Stimulated activated CD4-positive, alpha-beta T cell treated with anti-CD3 and anti-CD28 coated beads, Interleukin-4, amount 100 ng/mL, for 24 hours (primary cell): ENCODE measurements at regions not wholly inside any gene's neighbourhood (a gene's known extent, or its start where the extent isn't known, plus 50 kb on each side); places are given as distances from the start of the nearest gene placed in this dataset.

ENCODE experiments used
- DNase-seq: peaks from one replicate; pipeline ENCODE4 v3.0.0-alpha.2; 2020

GRCh38 chr4:116870686-116871085 lies 214.7 kb downstream of the TRAM1L1 start:
- DNase-seq: no peak

GRCh38 chr4:116866106-116866505 lies 219.3 kb downstream of the TRAM1L1 start:
- DNase-seq: no peak

GRCh38 chr4:116862592-116862991 lies 222.8 kb downstream of the TRAM1L1 start:
- no peak for DNase-seq

- no peak for DNase-seq
Measured at GRCh38 chr4:116860891-116861290, 224.5 kb downstream of the TRAM1L1 start.

GRCh38 chr4:116849620-116850019 lies 235.8 kb downstream of the TRAM1L1 start:
- no peak for DNase-seq

GRCh38 chr4:116847616-116848015 lies 237.8 kb downstream of the TRAM1L1 start:
- no peak for DNase-seq

- DNase-seq: no peak
Measured at GRCh38 chr4:116839826-116840225, 245.6 kb downstream of the TRAM1L1 start.

- DNase-seq: no peak
Measured at GRCh38 chr4:116838609-116839008, 246.8 kb downstream of the TRAM1L1 start.

- no peak for DNase-seq
Measured at GRCh38 chr4:116829187-116829586, 256.2 kb downstream of the TRAM1L1 start.

- no peak for DNase-seq
Measured at GRCh38 chr4:116824172-116824571, 261.2 kb downstream of the TRAM1L1 start.

- no peak for DNase-seq
Measured at GRCh38 chr4:116811730-116812129, 273.6 kb downstream of the TRAM1L1 start.

- no peak for DNase-seq
Measured at GRCh38 chr4:116796022-116796421, 289.4 kb downstream of the TRAM1L1 start.

- DNase-seq: no peak
Measured at GRCh38 chr4:116788723-116789122, 296.7 kb downstream of the TRAM1L1 start.

GRCh38 chr4:116755051-116755450 lies 330.3 kb downstream of the TRAM1L1 start:
- no peak for DNase-seq

GRCh38 chr4:116752027-116752426 lies 333.3 kb downstream of the TRAM1L1 start:
- DNase-seq: no peak

GRCh38 chr4:116736756-116737155 lies 348.6 kb downstream of the TRAM1L1 start:
- no peak for DNase-seq

- DNase-seq: no peak
Measured at GRCh38 chr4:116734178-116734577, 351.2 kb downstream of the TRAM1L1 start.

- DNase-seq: no peak
Measured at GRCh38 chr4:116733370-116733769, 352.0 kb downstream of the TRAM1L1 start.

GRCh38 chr4:116726523-116726922 lies 358.9 kb downstream of the TRAM1L1 start:
- no peak for DNase-seq

- no peak for DNase-seq
Measured at GRCh38 chr4:116724249-116724648, 361.1 kb downstream of the TRAM1L1 start.

GRCh38 chr4:116705466-116705865 lies 379.9 kb downstream of the TRAM1L1 start:
- no peak for DNase-seq

- DNase-seq: no peak
Measured at GRCh38 chr4:116702949-116703348, 382.4 kb downstream of the TRAM1L1 start.

GRCh38 chr4:116688536-116688935 lies 396.8 kb downstream of the TRAM1L1 start:
- DNase-seq: no peak

GRCh38 chr4:116668190-116668589 lies 417.2 kb downstream of the TRAM1L1 start:
- DNase-seq: no peak

- DNase-seq: no peak
Measured at GRCh38 chr4:116665716-116666115, 419.7 kb downstream of the TRAM1L1 start.

- DNase-seq: no peak
Measured at GRCh38 chr4:116664198-116664597, 421.2 kb downstream of the TRAM1L1 start.
